ENCODE measurements at regions not wholly inside any gene's neighbourhood (a gene's known extent, or its start where the extent isn't known, plus 50 kb on each side); places are given as distances from the start of the nearest gene placed in this dataset.

GRCh38 chr1:195005338-195005737, 1602.9 kb downstream of the KCNT2 start:
- TF ChIP-seq MAX (IDR thresholded peaks at IDR 0.05; ENCODE audit: insufficient read depth, insufficient read length) (no peak), POLR2AphosphoS5 (IDR thresholded peaks at IDR 0.05; ENCODE audit: insufficient read depth, low read depth, low read length) (no peak), JUN (IDR thresholded peaks at IDR 0.05; ENCODE audit: borderline replicate concordance, insufficient read depth, insufficient read length, low read depth) (no peak), FOS (IDR thresholded peaks at IDR 0.05; ENCODE audit: borderline replicate concordance, insufficient read depth, low read length) (no peak), CTCF (IDR thresholded peaks at IDR 0.05; ENCODE audit: extremely low read depth in 1 of 2, insufficient read depth in 1 of 2, low read depth in 1 of 2, low read length in 2 of 2) (no peak), GATA2 (IDR thresholded peaks at IDR 0.05; ENCODE audit: insufficient read depth, insufficient read length, low read depth, low read length) (no peak), POLR2A (IDR thresholded peaks at IDR 0.05; ENCODE audit: low read depth, low read length) (no peak), MYC (IDR thresholded peaks at IDR 0.05; ENCODE audit: low read depth, low read length) (no peak), EZH2 (IDR thresholded peaks at IDR 0.05; ENCODE audit: borderline replicate concordance, low read depth, low read length, severe bottlenecking) (no peak)
- intact Hi-C loops (cut with micrococcal nuclease) (no loop called here), dilution Hi-C loops (cut with MboI; ENCODE audit: extremely low pct_ligation_motif_present, low sequenced_read_pairs) (no loop called here)
- no peaks in the 10 kb centered on the region for H3K4me1 ChIP-seq (ENCODE audit: control insufficient read depth, extremely low read depth, insufficient read depth, low read length)
- H3K27ac ChIP-seq (ENCODE audit: insufficient read depth, low read depth, low read length) = no peak overlapping the region
- H3K9ac ChIP-seq (replicated peaks; ENCODE audit: extremely low read depth, insufficient read depth, low read length) = no peak overlapping the region
- peaks cover 2% of the 10 kb centered on the region for H3K9me3 ChIP-seq (replicated peaks; ENCODE audit: control insufficient read depth, insufficient read depth, low read length)
- no peak overlapping the region for H2AFZ ChIP-seq (ENCODE audit: low read depth, low read length)
- CTCF ChIA-PET = no interaction called here
- no peak for FAIRE-seq
- H3K79me2 ChIP-seq (ENCODE audit: control insufficient read depth, insufficient read depth, low read length) = no peaks in the 10 kb centered on the region
- no peak overlapping the region for H3K4me3 ChIP-seq (replicated peaks in 1 of 3; ENCODE audit: insufficient read depth in 1 of 3, low read depth in 1 of 3, low read length in 3 of 3)
- H4K20me1 ChIP-seq (replicated peaks; ENCODE audit: control insufficient read depth, extremely low read depth, insufficient read depth, low read length) = no peaks in the 10 kb centered on the region
- no peak overlapping the region for H3K4me2 ChIP-seq (ENCODE audit: insufficient read depth, low read length)
- no peak for DNase-seq (ENCODE audit: low read depth, low spot score)
- H3K9me1 ChIP-seq (replicated peaks; ENCODE audit: control insufficient read depth, extremely low read depth, insufficient read depth, low read length) = no peaks in the 10 kb centered on the region
- H3K27me3 ChIP-seq (ENCODE audit: control insufficient read depth in 2 of 2, insufficient read depth in 2 of 2, low read length in 2 of 2) = no peaks in the 10 kb centered on the region
- BruUV-seq (replicated peaks) = no TSS peak
- H3K36me3 ChIP-seq (ENCODE audit: control insufficient read depth in 2 of 2, extremely low read depth in 1 of 2, insufficient read depth in 2 of 2, low read length in 2 of 2) = no peaks in the 10 kb centered on the region
- POLR2A ChIA-PET = no interaction called here
